ENCODE measurements at regions not wholly inside any gene's neighbourhood (a gene's known extent, or its start where the extent isn't known, plus 50 kb on each side); places are given as distances from the start of the nearest gene placed in this dataset.
"Not testable (repeated sequence)": the region's sequence is repeated elsewhere in the genome, so short reads cannot be mapped to it uniquely, and the experiment has no call there.

DNA sequence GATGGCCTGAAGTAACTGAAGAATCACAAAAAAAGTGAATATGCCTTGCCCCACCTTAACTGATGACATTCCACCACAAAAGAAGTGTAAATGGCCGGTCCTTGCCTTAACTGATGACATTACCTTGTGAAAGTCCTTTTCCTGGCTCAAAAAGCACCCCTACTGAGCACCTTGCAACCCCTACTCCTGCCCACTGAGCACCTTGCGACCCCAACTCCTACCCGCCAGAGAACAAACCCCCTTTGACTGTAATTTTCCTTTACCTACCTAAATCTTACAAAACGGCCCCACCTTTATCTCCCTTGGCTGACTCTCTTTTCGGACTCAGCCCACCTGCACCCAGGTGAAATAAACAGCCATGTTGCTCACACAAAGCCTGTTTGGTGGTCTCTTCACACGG is 92.9 kb upstream of the CCDC180 start:
- in situ Hi-C loops (cut with HindIII; ENCODE audit: extremely low pct_ligation_motif_present, low pct_unique_long_range_greater_than_20kb); H3K36me3 ChIP-seq (replicated peaks in 1 of 2; ENCODE audit: control insufficient read depth in 1 of 2, insufficient read depth in 2 of 2, low read length in 2 of 2); POLR2A ChIA-PET; H3K4me2 ChIP-seq (ENCODE audit: low read depth, low read length); H3K27ac ChIP-seq (ENCODE audit: extremely low read length, insufficient read depth, low read length); intact Hi-C loops (cut with micrococcal nuclease; ENCODE audit: unreplicated experiment); H3K4me1 ChIP-seq (ENCODE audit: insufficient read depth, low read length); H4K20me1 ChIP-seq (ENCODE audit: insufficient read depth, low read length); H3K27me3 ChIP-seq (ENCODE audit: control insufficient read depth in 1 of 2, insufficient read depth in 2 of 2, low read length in 2 of 2); DNase-seq (ENCODE audit: low spot score); FAIRE-seq; H3K79me2 ChIP-seq (ENCODE audit: insufficient read depth, low read length); H3K9ac ChIP-seq (ENCODE audit: insufficient read depth, low read depth, low read length); CTCF ChIA-PET (ENCODE audit: low intra/inter-chr PET ratio, low total read pairs); ATAC-seq; BruUV-seq (replicated peaks); H3K4me3 ChIP-seq (replicated peaks in 1 of 3; ENCODE audit: insufficient read depth in 1 of 3, low read depth in 2 of 3, low read length in 3 of 3); H2AFZ ChIP-seq (ENCODE audit: low read length); H3K9me3 ChIP-seq (ENCODE audit: low read length): not testable (repeated sequence)
- 41% methylated on average over 6 of the region's 6 CpGs for WGBS (ENCODE audit: low lambda C conversion rate)

DNA sequence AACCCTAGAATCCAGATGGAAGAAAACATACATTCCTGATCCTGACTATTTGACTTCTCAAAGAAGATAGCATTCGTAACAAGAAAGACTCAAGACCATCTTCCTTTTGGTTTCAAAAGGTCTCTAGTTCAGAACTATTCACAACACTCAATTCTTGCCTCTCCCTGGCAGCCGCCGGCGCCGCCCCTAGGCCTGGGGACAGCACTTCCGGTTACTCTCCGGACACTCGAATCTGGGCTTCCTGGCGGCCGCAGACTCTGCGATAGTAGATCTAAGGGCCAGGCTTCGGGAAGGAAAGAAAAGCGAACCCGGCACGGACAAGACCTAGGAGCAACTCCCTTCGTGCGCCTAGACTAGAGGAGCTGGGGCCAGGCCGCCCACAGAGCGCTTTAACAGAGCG is 107.8 kb upstream of the CCDC180 start:
- H2AFZ ChIP-seq (ENCODE audit: low read length); H4K20me1 ChIP-seq (ENCODE audit: insufficient read depth, low read length); FAIRE-seq; H3K36me3 ChIP-seq (replicated peaks in 1 of 2; ENCODE audit: control insufficient read depth in 1 of 2, insufficient read depth in 2 of 2, low read length in 2 of 2); H3K4me2 ChIP-seq (ENCODE audit: low read depth, low read length); H3K4me3 ChIP-seq (replicated peaks in 1 of 3; ENCODE audit: insufficient read depth in 1 of 3, low read depth in 2 of 3, low read length in 3 of 3); H3K27ac ChIP-seq (ENCODE audit: extremely low read length, insufficient read depth, low read length); intact Hi-C loops (cut with micrococcal nuclease; ENCODE audit: unreplicated experiment); H3K4me1 ChIP-seq (ENCODE audit: insufficient read depth, low read length); BruUV-seq (replicated peaks); H3K27me3 ChIP-seq (ENCODE audit: control insufficient read depth in 1 of 2, insufficient read depth in 2 of 2, low read length in 2 of 2); CTCF ChIA-PET (ENCODE audit: low intra/inter-chr PET ratio, low total read pairs); POLR2A ChIA-PET; H3K9ac ChIP-seq (ENCODE audit: insufficient read depth, low read depth, low read length); DNase-seq (ENCODE audit: low spot score); H3K9me3 ChIP-seq (ENCODE audit: low read length); in situ Hi-C loops (cut with HindIII; ENCODE audit: extremely low pct_ligation_motif_present, low pct_unique_long_range_greater_than_20kb); H3K79me2 ChIP-seq (ENCODE audit: insufficient read depth, low read length): not testable (repeated sequence)
- 64% methylated on average over 11 of the region's 20 CpGs for WGBS (ENCODE audit: low lambda C conversion rate)
- peak; percentile 72 for ATAC-seq

DNA sequence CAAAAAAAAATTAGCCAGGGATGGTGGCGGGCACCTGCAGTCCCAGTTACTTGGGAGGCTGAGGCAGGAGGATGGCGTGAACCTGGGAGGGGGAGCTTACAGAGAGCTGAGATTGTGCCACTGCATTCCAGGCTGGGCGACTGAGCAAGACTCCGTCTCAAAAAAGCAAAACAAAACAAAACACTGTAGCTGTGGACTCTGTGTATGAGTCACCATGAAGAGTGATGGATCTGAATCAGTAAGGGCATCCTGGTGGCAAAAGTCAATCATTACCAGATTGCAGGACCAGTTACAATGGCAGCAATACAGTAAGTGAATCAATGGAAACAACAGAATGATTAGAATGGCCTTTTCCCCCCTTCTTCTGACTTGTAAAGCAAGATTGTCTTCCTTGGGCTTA is 113.7 kb upstream of the CCDC180 start:
- H3K4me1 ChIP-seq (ENCODE audit: insufficient read depth, low read length); H3K36me3 ChIP-seq (replicated peaks in 1 of 2; ENCODE audit: control insufficient read depth in 1 of 2, insufficient read depth in 2 of 2, low read length in 2 of 2); H3K27ac ChIP-seq (ENCODE audit: extremely low read length, insufficient read depth, low read length); H3K4me3 ChIP-seq (replicated peaks in 1 of 3; ENCODE audit: insufficient read depth in 1 of 3, low read depth in 2 of 3, low read length in 3 of 3); BruUV-seq (replicated peaks); in situ Hi-C loops (cut with HindIII; ENCODE audit: extremely low pct_ligation_motif_present, low pct_unique_long_range_greater_than_20kb); H3K4me2 ChIP-seq (ENCODE audit: low read depth, low read length); H3K9me3 ChIP-seq (ENCODE audit: low read length); H2AFZ ChIP-seq (ENCODE audit: low read length); H3K79me2 ChIP-seq (ENCODE audit: insufficient read depth, low read length); H4K20me1 ChIP-seq (ENCODE audit: insufficient read depth, low read length); H3K27me3 ChIP-seq (ENCODE audit: control insufficient read depth in 1 of 2, insufficient read depth in 2 of 2, low read length in 2 of 2); POLR2A ChIA-PET; H3K9ac ChIP-seq (ENCODE audit: insufficient read depth, low read depth, low read length); CTCF ChIA-PET (ENCODE audit: low intra/inter-chr PET ratio, low total read pairs); FAIRE-seq; intact Hi-C loops (cut with micrococcal nuclease; ENCODE audit: unreplicated experiment): not testable (repeated sequence)
- DNase-seq (ENCODE audit: low spot score) = peak; percentile 16
- WGBS (ENCODE audit: low lambda C conversion rate) = 15% methylated on average over 4 of the region's 4 CpGs
- ATAC-seq = peak; percentile 70
- TF ChIP-seq ZNF441 (CRISPR knock-in tag; IDR thresholded peaks at IDR 0.05; ENCODE audit: borderline replicate concordance) (peak; percentile 97), FOSL2 (CRISPR knock-in tag; IDR thresholded peaks at IDR 0.05) (peak; percentile 74)
